WTC11 (cell line): ENCODE measurements at regions not wholly inside any gene's neighbourhood (a gene's known extent, or its start where the extent isn't known, plus 50 kb on each side); places are given as distances from the start of the nearest gene placed in this dataset.
A peak's percentile ranks its signal among the peaks of the same experiment; 100 is the strongest.
"Not testable (repeated sequence)": the region's sequence is repeated elsewhere in the genome, so short reads cannot be mapped to it uniquely, and the experiment has no call there.

Source experiments
- ATAC-seq: fragments of 200-7000 bp; cut with Tn5 transposase; 2 replicates; pipeline ENCODE4 v1.10.0; 2021; ENCODE audit warnings: mild to moderate bottlenecking, moderate library complexity
- CTCF ChIA-PET: fragments of 300-600 bp; sonication (Branson Sonifier 250); formaldehyde crosslinking; loops from one replicate; lab custom pipeline; 2021; ENCODE audit warnings: antibody characterized with exemption; lab: Charles Lee
- POLR2A ChIA-PET: fragments of 350-600 bp; sonication (Branson Sonifier 250); formaldehyde crosslinking; loops from one replicate; lab custom pipeline; 2021; ENCODE audit warnings: antibody characterized with exemption; lab: Charles Lee
- DNase-seq: peaks from one replicate; pipeline ENCODE4 v3.0.0; 2021; ENCODE audit warnings: low spot score
- H3K27ac Mint-ChIP-seq: 2 replicates; pipeline ENCODE4 v1.8.0; 2021; ENCODE audit warnings: mixed read lengths
- H3K27me3 Mint-ChIP-seq: 2 replicates; pipeline ENCODE4 v1.8.0; 2021; ENCODE audit warnings: low read depth, mild to moderate bottlenecking, moderate library complexity, mixed read lengths
- H3K36me3 Mint-ChIP-seq: 2 replicates; pipeline ENCODE4 v1.8.0; 2021; ENCODE audit warnings: mixed read lengths
- H3K4me1 Mint-ChIP-seq: 2 replicates; pipeline ENCODE4 v1.8.0; 2022; ENCODE audit warnings: mixed read lengths
- H3K4me3 Mint-ChIP-seq: 2 replicates; pipeline ENCODE4 v1.8.0; 2021; ENCODE audit warnings: mild to moderate bottlenecking, moderate library complexity, mixed read lengths
- H3K9me3 Mint-ChIP-seq: 2 replicates; pipeline ENCODE4 v1.8.0; 2021; ENCODE audit warnings: mixed read lengths
- ATF1 ChIP-seq: sonication (generic); formaldehyde crosslinking; IDR thresholded peaks from 2 replicates; pipeline ENCODE4 v1.8.1; 2023; ENCODE audit warnings: mild to moderate bottlenecking, moderate library complexity, missing genetic modification reagents
- CBFB ChIP-seq: sonication (generic); formaldehyde crosslinking; IDR thresholded peaks from 2 replicates; pipeline ENCODE4 v1.8.1; 2022; ENCODE audit warnings: mild to moderate bottlenecking, low read depth, missing genetic modification reagents
- KAT7 ChIP-seq: sonication (generic); formaldehyde crosslinking; IDR thresholded peaks from 2 replicates; pipeline ENCODE4 v1.8.1; 2023; ENCODE audit warnings: missing genetic modification reagents, mild to moderate bottlenecking, borderline replicate concordance
- NR2C2 ChIP-seq: sonication (generic); formaldehyde crosslinking; IDR thresholded peaks from 2 replicates; pipeline ENCODE4 v1.8.0; 2022; ENCODE audit warnings: mild to moderate bottlenecking, missing genetic modification reagents
- OVOL2 ChIP-seq: fragments of 250-450 bp; sonication (Bioruptor Pico); IDR thresholded peaks from 2 replicates; pipeline ENCODE4 v1.9.0; 2021; ENCODE audit warnings: mild to moderate bottlenecking, borderline replicate concordance
- TCF7 ChIP-seq: sonication (generic); formaldehyde crosslinking; IDR thresholded peaks from 2 replicates; pipeline ENCODE4 v1.8.0; 2022; ENCODE audit warnings: mild to moderate bottlenecking, low read depth, missing genetic modification reagents, moderate library complexity
- TEAD1 ChIP-seq: sonication (generic); formaldehyde crosslinking; IDR thresholded peaks from 2 replicates; pipeline ENCODE4 v1.8.0; 2022; ENCODE audit warnings: mild to moderate bottlenecking, missing genetic modification reagents
- ZNF121 ChIP-seq: sonication (generic); formaldehyde crosslinking; IDR thresholded peaks from 2 replicates; pipeline ENCODE4 v1.8.0; 2023; ENCODE audit warnings: missing genetic modification reagents
- ZNF138 ChIP-seq: sonication (generic); formaldehyde crosslinking; conservative IDR thresholded peaks from 2 replicates; pipeline ENCODE4 v1.8.1; 2022; ENCODE audit warnings: mild to moderate bottlenecking, moderate library complexity, missing genetic modification reagents
- ZNF317 ChIP-seq: sonication (generic); formaldehyde crosslinking; IDR thresholded peaks from 2 replicates; pipeline ENCODE4 v1.8.1; 2023; ENCODE audit warnings: low read depth, mild to moderate bottlenecking, moderate library complexity, missing genetic modification reagents, borderline replicate concordance
- ZNF416 ChIP-seq: fragments of 250-450 bp; sonication (Bioruptor Pico); IDR thresholded peaks from 2 replicates; pipeline ENCODE4 v1.9.0; 2021; ENCODE audit warnings: mild to moderate bottlenecking, inconsistent platforms
- ZNF423 ChIP-seq: fragments of 250-450 bp; sonication (Bioruptor Pico); IDR thresholded peaks from 2 replicates; pipeline ENCODE4 v2.1.2; 2022; ENCODE audit warnings: mild to moderate bottlenecking, moderate library complexity
- TF ChIP-seq, protein P1 (sequence below): sonication (generic); formaldehyde crosslinking; IDR thresholded peaks from 2 replicates; pipeline ENCODE4 v1.8.0; 2022; ENCODE audit warnings: mild to moderate bottlenecking, missing genetic modification reagents
- TF ChIP-seq, protein P2 (sequence below): sonication (generic); formaldehyde crosslinking; IDR thresholded peaks from 2 replicates; pipeline ENCODE4 v1.8.1; 2022; ENCODE audit warnings: low read depth, missing genetic modification reagents, borderline replicate concordance
- TF ChIP-seq, protein P3 (sequence below): sonication (generic); formaldehyde crosslinking; IDR thresholded peaks from 2 replicates; pipeline ENCODE4 v1.8.1; 2022; ENCODE audit warnings: mild to moderate bottlenecking, moderate library complexity, missing genetic modification reagents

DNA sequence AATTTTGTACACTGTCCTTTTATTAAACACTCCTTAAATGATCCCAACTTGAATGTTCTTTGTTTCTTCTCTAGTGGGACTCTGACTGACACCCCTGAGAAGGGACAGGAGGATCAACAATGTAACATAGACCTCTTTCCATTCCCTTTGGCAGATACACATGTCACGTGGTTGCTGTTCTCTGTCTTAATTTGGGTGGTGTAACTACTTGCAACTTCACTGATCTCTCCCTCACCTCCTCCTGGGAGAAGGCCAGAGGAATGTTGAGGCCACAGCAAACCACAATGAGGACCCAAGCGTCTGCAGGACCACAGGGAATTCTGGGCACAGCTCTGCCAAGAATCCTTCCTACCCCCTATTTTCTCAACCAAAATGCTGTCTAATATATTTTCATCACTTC, 205.6 kb downstream of the RTP5 start:
- DNase-seq: no peak
- ATAC-seq: no peak
- TF ChIP-seq ZNF138 (CRISPR knock-in tag) (no peak), ZNF121 (no peak), ZNF416 (CRISPR knock-in tag) (no peak), TCF7 (CRISPR knock-in tag) (no peak), CBFB (no peak), ZNF317 (no peak), TEAD1 (no peak), KAT7 (no peak), OVOL2 (CRISPR knock-in tag) (no peak), ATF1 (CRISPR knock-in tag) (no peak), NR2C2 (CRISPR knock-in tag) (no peak)
- TF ChIP-seq, protein P1, sequence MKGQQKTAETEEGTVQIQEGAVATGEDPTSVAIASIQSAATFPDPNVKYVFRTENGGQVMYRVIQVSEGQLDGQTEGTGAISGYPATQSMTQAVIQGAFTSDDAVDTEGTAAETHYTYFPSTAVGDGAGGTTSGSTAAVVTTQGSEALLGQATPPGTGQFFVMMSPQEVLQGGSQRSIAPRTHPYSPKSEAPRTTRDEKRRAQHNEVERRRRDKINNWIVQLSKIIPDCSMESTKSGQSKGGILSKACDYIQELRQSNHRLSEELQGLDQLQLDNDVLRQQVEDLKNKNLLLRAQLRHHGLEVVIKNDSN: no peak
- TF ChIP-seq, protein P2, sequence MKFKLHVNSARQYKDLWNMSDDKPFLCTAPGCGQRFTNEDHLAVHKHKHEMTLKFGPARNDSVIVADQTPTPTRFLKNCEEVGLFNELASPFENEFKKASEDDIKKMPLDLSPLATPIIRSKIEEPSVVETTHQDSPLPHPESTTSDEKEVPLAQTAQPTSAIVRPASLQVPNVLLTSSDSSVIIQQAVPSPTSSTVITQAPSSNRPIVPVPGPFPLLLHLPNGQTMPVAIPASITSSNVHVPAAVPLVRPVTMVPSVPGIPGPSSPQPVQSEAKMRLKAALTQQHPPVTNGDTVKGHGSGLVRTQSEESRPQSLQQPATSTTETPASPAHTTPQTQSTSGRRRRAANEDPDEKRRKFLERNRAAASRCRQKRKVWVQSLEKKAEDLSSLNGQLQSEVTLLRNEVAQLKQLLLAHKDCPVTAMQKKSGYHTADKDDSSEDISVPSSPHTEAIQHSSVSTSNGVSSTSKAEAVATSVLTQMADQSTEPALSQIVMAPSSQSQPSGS (CRISPR knock-in tag): no peak
- TF ChIP-seq, protein P3, sequence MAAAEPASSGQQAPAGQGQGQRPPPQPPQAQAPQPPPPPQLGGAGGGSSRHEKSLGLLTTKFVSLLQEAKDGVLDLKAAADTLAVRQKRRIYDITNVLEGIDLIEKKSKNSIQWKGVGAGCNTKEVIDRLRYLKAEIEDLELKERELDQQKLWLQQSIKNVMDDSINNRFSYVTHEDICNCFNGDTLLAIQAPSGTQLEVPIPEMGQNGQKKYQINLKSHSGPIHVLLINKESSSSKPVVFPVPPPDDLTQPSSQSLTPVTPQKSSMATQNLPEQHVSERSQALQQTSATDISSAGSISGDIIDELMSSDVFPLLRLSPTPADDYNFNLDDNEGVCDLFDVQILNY (CRISPR knock-in tag): no peak
- Mint-ChIP-seq H3K27me3 (peaks cover 15% of the 10 kb centered on the region), H3K4me3 (no peak overlapping the region), H3K9me3 (no peaks in the 10 kb centered on the region), H3K27ac (no peak overlapping the region), H3K36me3 (no peaks in the 10 kb centered on the region), H3K4me1 (peaks cover 11% of the 10 kb centered on the region)
- CTCF ChIA-PET: no interaction called here
- POLR2A ChIA-PET: no interaction called here

DNA sequence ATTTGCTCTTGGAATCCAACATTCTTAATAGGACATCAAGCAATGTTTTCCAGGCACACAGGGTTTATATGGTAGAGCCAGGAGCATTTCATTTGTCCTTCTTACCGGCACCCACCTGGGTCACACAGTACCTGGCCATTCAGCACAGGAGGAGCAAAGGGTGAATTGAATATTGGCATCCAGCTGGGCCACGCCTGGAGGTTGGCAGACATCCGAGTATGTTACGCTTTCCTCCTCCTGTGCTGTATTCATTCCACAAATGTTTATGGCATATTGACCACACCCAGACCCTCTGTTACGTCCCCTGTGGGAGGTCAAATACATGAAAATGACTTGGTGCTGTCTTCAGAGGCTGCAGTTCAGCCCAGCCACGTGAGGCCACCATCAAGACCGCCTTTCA, 206.2 kb downstream of the RTP5 start:
- H3K9me3 Mint-ChIP-seq: no peaks in the 10 kb centered on the region
- POLR2A ChIA-PET: no interaction called here
- H3K4me1 Mint-ChIP-seq: peaks cover 11% of the 10 kb centered on the region
- H3K4me3 Mint-ChIP-seq: no peak overlapping the region
- H3K36me3 Mint-ChIP-seq: no peaks in the 10 kb centered on the region
- no peak overlapping the region for H3K27ac Mint-ChIP-seq
- CTCF ChIA-PET: no interaction called here
- peak; percentile 20 for ATAC-seq
- H3K27me3 Mint-ChIP-seq: peaks cover 15% of the 10 kb centered on the region
- DNase-seq: no peak
- peak; percentile 12; the same call in 1 of the 2 replicates for TF ChIP-seq ZNF423 (CRISPR knock-in tag)
- TF ChIP-seq KAT7: no peak

DNA sequence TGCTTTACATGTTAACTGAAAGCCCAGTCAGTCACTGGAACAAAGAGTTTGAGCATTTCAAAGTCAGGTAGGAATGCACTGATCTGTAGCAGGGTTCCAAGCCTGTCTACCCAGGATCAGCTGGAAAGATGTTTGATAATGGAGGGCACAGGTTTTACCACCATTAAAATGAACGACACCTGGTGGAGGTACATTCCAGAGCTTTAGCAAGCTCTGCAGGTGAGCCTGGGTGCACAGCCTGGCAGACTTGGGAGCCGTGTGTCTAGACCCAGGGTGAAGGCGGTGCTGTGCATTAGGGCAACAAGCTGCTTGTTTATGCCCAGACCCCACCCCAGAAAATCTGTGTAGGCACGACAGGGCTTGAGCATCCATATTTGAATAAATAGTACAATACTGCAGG, 206.7 kb downstream of the RTP5 start:
- DNase-seq, POLR2A ChIA-PET, H3K27ac Mint-ChIP-seq, H3K36me3 Mint-ChIP-seq, H3K4me3 Mint-ChIP-seq, CTCF ChIA-PET, H3K9me3 Mint-ChIP-seq: not testable (repeated sequence)
- peaks cover 11% of the 10 kb centered on the region for H3K4me1 Mint-ChIP-seq
- ATAC-seq: peak; percentile 26
- peaks cover 19% of the 10 kb centered on the region for H3K27me3 Mint-ChIP-seq

DNA sequence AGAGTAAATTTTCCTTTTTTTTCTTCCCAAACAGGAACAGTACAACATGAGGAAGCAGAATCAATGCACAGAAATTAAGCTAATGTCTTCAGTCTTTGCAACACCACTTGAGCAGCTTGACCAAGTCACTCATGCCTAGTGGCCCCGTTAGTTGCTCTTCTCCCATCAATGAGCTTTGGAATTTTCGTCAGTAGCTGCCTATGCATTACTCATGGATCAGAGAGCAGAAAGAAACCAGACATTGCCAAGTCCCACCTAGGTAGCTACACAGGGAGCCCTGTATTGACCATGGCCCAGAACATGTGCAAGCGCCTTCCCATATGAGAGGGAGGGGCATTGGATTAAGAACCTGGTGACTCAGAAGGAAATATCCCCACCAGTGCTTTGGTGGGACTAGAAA, 208.9 kb downstream of the RTP5 start:
- H3K4me3 Mint-ChIP-seq, H3K27ac Mint-ChIP-seq, H3K36me3 Mint-ChIP-seq, DNase-seq, POLR2A ChIA-PET, CTCF ChIA-PET, H3K9me3 Mint-ChIP-seq, ATAC-seq: not testable (repeated sequence)
- H3K4me1 Mint-ChIP-seq: peaks cover 11% of the 10 kb centered on the region
- peaks cover 22% of the 10 kb centered on the region for H3K27me3 Mint-ChIP-seq

DNA sequence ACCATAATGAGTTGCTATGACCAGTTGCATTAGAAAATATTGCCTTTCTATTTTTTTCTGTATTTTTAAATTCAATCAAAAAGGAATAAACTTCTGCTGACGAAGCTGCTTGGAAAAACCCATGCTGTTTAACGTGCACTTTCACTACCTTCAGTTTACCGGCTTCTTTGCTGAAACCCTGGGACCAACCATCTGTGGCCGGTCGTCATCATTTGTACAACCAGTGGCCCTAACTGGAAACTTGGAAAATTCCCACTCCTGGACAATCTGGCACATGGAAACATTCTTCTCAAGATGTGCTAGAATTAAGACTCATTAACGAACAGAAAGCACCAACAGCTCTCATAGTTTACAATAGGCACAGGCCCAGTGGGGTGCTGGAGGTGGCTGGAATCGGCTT, 210.3 kb downstream of the RTP5 start:
- H3K4me3 Mint-ChIP-seq, H3K36me3 Mint-ChIP-seq, H3K9me3 Mint-ChIP-seq, DNase-seq, H3K27ac Mint-ChIP-seq, ATAC-seq, POLR2A ChIA-PET, CTCF ChIA-PET: not testable (repeated sequence)
- H3K27me3 Mint-ChIP-seq: peaks cover 20% of the 10 kb centered on the region
- H3K4me1 Mint-ChIP-seq: peaks cover 11% of the 10 kb centered on the region
